PC-9 (cell line): ENCODE measurements at regions not wholly inside any gene's neighbourhood (a gene's known extent, or its start where the extent isn't known, plus 50 kb on each side); places are given as distances from the start of the nearest gene placed in this dataset.

Experiments
- BruUV-seq: library from RNA; stranded (reverse); fragments of 400-500 nt; replicated peaks from 2 replicates; lab custom pipeline; 2021; lab: Mats Ljungman, UMichigan
- CTCF ChIA-PET: fragments of 300-600 bp; sonication (Branson Sonifier 250); formaldehyde crosslinking; loops from one replicate; lab custom pipeline; 2022; ENCODE audit warnings: antibody characterized with exemption; lab: Charles Lee
- POLR2A ChIA-PET: fragments of 300-600 bp; sonication (Branson Sonifier 250); formaldehyde crosslinking; loops from one replicate; lab custom pipeline; 2022; ENCODE audit warnings: antibody characterized with exemption; ENCODE audit not compliant: unreplicated experiment; lab: Charles Lee
- DNase-seq, 2 experiments: peaks; one replicate each; pipeline versions ENCODE4 v3.0.0 to v3.0.0-alpha.2; 2015 to 2022; ENCODE audit warnings: mixed read lengths in 1 of 2
- H2AFZ ChIP-seq: fragments of 200-600 bp; sonication (generic); 2 replicates; pipeline ENCODE4 v1.8.1; 2017; ENCODE audit warnings: antibody characterized with exemption
- H3F3A ChIP-seq: fragments of 200-600 bp; sonication (generic); 2 replicates; pipeline ENCODE4 v1.8.1; 2017; ENCODE audit warnings: antibody characterized with exemption, mild to moderate bottlenecking, low read depth; ENCODE audit not compliant: insufficient read depth
- H3K27ac ChIP-seq: fragments of 200-600 bp; sonication (generic); 2 replicates; pipeline ENCODE4 v1.6.1; 2016; ENCODE audit warnings: mixed run types
- H3K27me3 ChIP-seq: fragments of 200-600 bp; sonication (generic); 2 replicates; pipeline ENCODE4 v1.6.1; 2016; ENCODE audit warnings: low read depth, mixed run types; ENCODE audit not compliant: insufficient read depth
- H3K36me3 ChIP-seq: fragments of 200-600 bp; sonication (generic); 2 replicates; pipeline ENCODE4 v1.6.1; 2016; ENCODE audit warnings: low read depth, mixed run types
- H3K4me1 ChIP-seq: fragments of 200-600 bp; sonication (generic); replicated peaks from 2 replicates; pipeline ENCODE4 v1.6.1; 2016; ENCODE audit warnings: mixed run types; ENCODE audit not compliant: insufficient read depth
- H3K4me2 ChIP-seq: fragments of 200-600 bp; sonication (generic); 2 replicates; pipeline ENCODE4 v1.6.1; 2017; ENCODE audit warnings: mixed run types
- H3K4me3 ChIP-seq: fragments of 200-600 bp; sonication (generic); 2 replicates; pipeline ENCODE4 v1.6.1; 2016; ENCODE audit warnings: mixed run types
- H3K79me2 ChIP-seq: fragments of 200-600 bp; sonication (generic); 2 replicates; pipeline ENCODE4 v1.6.1; 2017; ENCODE audit warnings: low read depth, mixed run types
- H3K9me2 ChIP-seq: fragments of 200-600 bp; sonication (generic); 2 replicates; pipeline ENCODE4 v1.8.1; 2017; ENCODE audit warnings: mild to moderate bottlenecking; ENCODE audit not compliant: insufficient read depth
- H3K9me3 ChIP-seq: fragments of 200-600 bp; sonication (generic); 2 replicates; pipeline ENCODE4 v1.8.1; 2016; ENCODE audit warnings: low read depth; ENCODE audit not compliant: insufficient read depth
- H4K20me1 ChIP-seq: fragments of 200-600 bp; sonication (generic); 2 replicates; pipeline ENCODE4 v1.8.1; 2017; ENCODE audit not compliant: insufficient read depth
- CTCF ChIP-seq: fragments of 200-600 bp; sonication (generic); conservative IDR thresholded peaks from 2 replicates; pipeline ENCODE4 v1.6.1; 2017; ENCODE audit warnings: mixed run types, antibody characterized with exemption, mild to moderate bottlenecking, moderate library complexity
- EZH2 ChIP-seq: fragments of 200-600 bp; sonication (generic); IDR thresholded peaks from 2 replicates; pipeline ENCODE4 v1.8.0; 2017; ENCODE audit warnings: antibody characterized with exemption, low read depth
- intact Hi-C: fragments of 100-400 bp; cut with micrococcal nuclease; formaldehyde crosslinking; loops from one replicate; pipeline ENCODE4 v1.10.0; 2022; ENCODE audit not compliant: unreplicated experiment

GRCh38 chr5:58077416-58077815, 382.5 kb downstream of the PLK2 start:
- no peak for DNase-seq
- Histone ChIP-seq H3K27ac (no peak overlapping the region), H3K79me2 (no peaks in the 10 kb centered on the region), H3K36me3 (0 out of 2 replicates have a peak, but pooled peaks cover 5% of the 10 kb centered on the region), H2AFZ (no peak overlapping the region), H3K27me3 (no peaks in the 10 kb centered on the region), H3K4me2 (no peak overlapping the region), H3F3A (peaks cover 13% of the 10 kb centered on the region; the same call in 1 of the 2 replicates), H3K4me1 (peaks cover 24% of the 10 kb centered on the region), H3K9me2 (no peaks in the 10 kb centered on the region), H4K20me1 (no peaks in the 10 kb centered on the region), H3K4me3 (no peak overlapping the region), H3K9me3 (peaks cover 17% of the 10 kb centered on the region)
- BruUV-seq, result no TSS peak
- TF ChIP-seq EZH2 (no peak), CTCF (no peak)
- ChIA-PET POLR2A (no interaction called here), CTCF (no interaction called here)
- intact Hi-C loops, result no loop called here

GRCh38 chr5:58076483-58077257, 383.2 kb downstream of the PLK2 start:
- no TSS peak for BruUV-seq
- TF ChIP-seq EZH2, result no peak
- H3K79me2 ChIP-seq, result no peaks in the 10 kb centered on the region
- H3K27ac ChIP-seq, result no peak overlapping the region
- peaks cover 24% of the 10 kb centered on the region for H3K4me1 ChIP-seq
- no peak overlapping the region for H3K4me2 ChIP-seq
- peaks cover 13% of the 10 kb centered on the region; the same call in 1 of the 2 replicates for H3F3A ChIP-seq
- peaks cover 14% of the 10 kb centered on the region for H3K9me3 ChIP-seq
- H3K4me3 ChIP-seq, result no peak overlapping the region
- intact Hi-C loops, result no loop called here
- no peak overlapping the region for H2AFZ ChIP-seq
- no peaks in the 10 kb centered on the region for H3K9me2 ChIP-seq
- H3K36me3 ChIP-seq, result 0 out of 2 replicates have a peak, but pooled peaks cover 5% of the 10 kb centered on the region
- H4K20me1 ChIP-seq, result no peaks in the 10 kb centered on the region
- CTCF ChIA-PET, result no interaction called here
- POLR2A ChIA-PET, result no interaction called here
- DNase-seq, result no peak
- no peaks in the 10 kb centered on the region for H3K27me3 ChIP-seq

- DNase-seq, result no peak
- intact Hi-C loops, result no loop called here
- no TSS peak for BruUV-seq
- Histone ChIP-seq H3K36me3 (0 out of 2 replicates have a peak, but pooled peaks cover 5% of the 10 kb centered on the region), H3F3A (peaks cover 9% of the 10 kb centered on the region; the same call in 1 of the 2 replicates), H3K27ac (no peak overlapping the region), H3K79me2 (no peaks in the 10 kb centered on the region), H3K9me3 (peaks cover 14% of the 10 kb centered on the region), H3K27me3 (no peaks in the 10 kb centered on the region), H3K4me2 (no peak overlapping the region), H3K4me3 (no peak overlapping the region), H3K9me2 (no peaks in the 10 kb centered on the region), H4K20me1 (no peaks in the 10 kb centered on the region), H3K4me1 (peaks cover 20% of the 10 kb centered on the region), H2AFZ (no peak overlapping the region)
- CTCF ChIA-PET, result no interaction called here
- POLR2A ChIA-PET, result no interaction called here
- TF ChIP-seq CTCF (no peak), EZH2 (no peak)
These were observed 384.0 kb downstream of the PLK2 start for GRCh38 chr5:58075907-58076306.
